HepG2 (cell line): ENCODE measurements at regions not wholly inside any gene's neighbourhood (a gene's known extent, or its start where the extent isn't known, plus 50 kb on each side); places are given as distances from the start of the nearest gene placed in this dataset.

ENCODE experiments used
- POLR2A ChIP-seq, 2 experiments: IDR thresholded peaks; 2 replicates each; pipeline ENCODE4 v1.6.1; 2011; ENCODE audit warnings: low read depth in 2 of 2, low read length in 2 of 2, mild to moderate bottlenecking in 1 of 2, moderate library complexity in 1 of 2; ENCODE audit not compliant: insufficient read depth in 1 of 2
- SMAD1 ChIP-seq: sonication (generic); formaldehyde crosslinking; IDR thresholded peaks from 2 replicates; pipeline ENCODE4 v1.4.0; 2020; ENCODE audit warnings: missing genetic modification reagents, low read depth, mild to moderate bottlenecking, borderline replicate concordance
- SRF ChIP-seq: IDR thresholded peaks from 2 replicates; pipeline ENCODE4 v1.6.1; 2011; ENCODE audit warnings: mild to moderate bottlenecking, low read depth, low read length, moderate library complexity
- TOE1 ChIP-seq: sonication (generic); formaldehyde crosslinking; IDR thresholded peaks from 2 replicates; pipeline ENCODE4 v1.4.0; 2020; ENCODE audit warnings: mild to moderate bottlenecking, missing genetic modification reagents
- ZFP37 ChIP-seq: sonication (generic); formaldehyde crosslinking; IDR thresholded peaks from 2 replicates; pipeline ENCODE4 v1.4.0; 2020; ENCODE audit warnings: missing genetic modification reagents, borderline replicate concordance
- ZFX ChIP-seq: sonication (generic); formaldehyde crosslinking; IDR thresholded peaks from 2 replicates; pipeline ENCODE4 v1.4.0; 2020; ENCODE audit warnings: mild to moderate bottlenecking, low read depth, missing genetic modification reagents, moderate library complexity
- ZNF781 ChIP-seq: sonication (generic); formaldehyde crosslinking; IDR thresholded peaks from 2 replicates; pipeline ENCODE4 v1.5.1; 2020; ENCODE audit warnings: borderline replicate concordance, mild to moderate bottlenecking, missing genetic modification reagents; ENCODE audit errors: not compliant biosample characterization
- ZNF792 ChIP-seq: IDR thresholded peaks from 2 replicates; pipeline ENCODE4 v1.6.1; 2016
- TF ChIP-seq, protein P1 (sequence below): sonication (generic); formaldehyde crosslinking; IDR thresholded peaks from 2 replicates; pipeline ENCODE4 v1.4.0; 2020; ENCODE audit warnings: missing genetic modification reagents
- TF ChIP-seq, protein P2 (sequence below): IDR thresholded peaks from 2 replicates; pipeline ENCODE4 v1.6.1; 2012; ENCODE audit warnings: inconsistent platforms
- TF ChIP-seq, protein P3 (sequence below): sonication (generic); formaldehyde crosslinking; IDR thresholded peaks from 2 replicates; pipeline ENCODE4 v1.8.1; 2023; ENCODE audit warnings: missing genetic modification reagents, inconsistent platforms, borderline replicate concordance
- TF ChIP-seq, protein P4 (sequence below): sonication (generic); formaldehyde crosslinking; IDR thresholded peaks from 2 replicates; pipeline ENCODE4 v1.5.0; 2020; ENCODE audit warnings: mild to moderate bottlenecking, missing genetic modification reagents, moderate library complexity

DNA sequence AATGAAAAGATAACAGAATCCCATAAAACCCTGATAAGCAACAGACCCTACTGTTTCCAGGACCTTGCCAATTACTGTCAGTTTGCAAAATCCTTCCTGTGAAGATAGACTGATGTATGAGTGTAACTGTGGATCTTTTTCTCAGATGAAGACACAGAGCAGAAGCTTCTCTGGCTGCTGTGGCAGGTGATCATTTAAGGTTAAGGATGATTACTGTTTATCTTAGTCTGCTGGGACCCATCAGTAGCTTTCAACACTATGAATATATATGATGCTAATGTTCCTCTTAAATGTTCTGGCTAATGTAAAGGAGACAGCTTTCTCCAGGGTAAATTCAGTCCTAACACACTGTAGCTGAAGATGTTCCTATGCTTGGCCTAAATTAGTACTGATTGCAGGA is 56.0 kb upstream of the CTTNBP2 start:
- TF ChIP-seq, protein P1, sequence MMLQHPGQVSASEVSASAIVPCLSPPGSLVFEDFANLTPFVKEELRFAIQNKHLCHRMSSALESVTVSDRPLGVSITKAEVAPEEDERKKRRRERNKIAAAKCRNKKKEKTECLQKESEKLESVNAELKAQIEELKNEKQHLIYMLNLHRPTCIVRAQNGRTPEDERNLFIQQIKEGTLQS (CRISPR knock-in tag) = no peak
- TF ChIP-seq, protein P2, sequence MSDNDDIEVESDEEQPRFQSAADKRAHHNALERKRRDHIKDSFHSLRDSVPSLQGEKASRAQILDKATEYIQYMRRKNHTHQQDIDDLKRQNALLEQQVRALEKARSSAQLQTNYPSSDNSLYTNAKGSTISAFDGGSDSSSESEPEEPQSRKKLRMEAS = no peak
- no peak for TF ChIP-seq ZNF781 (CRISPR knock-in tag)
- TF ChIP-seq, protein P3, sequence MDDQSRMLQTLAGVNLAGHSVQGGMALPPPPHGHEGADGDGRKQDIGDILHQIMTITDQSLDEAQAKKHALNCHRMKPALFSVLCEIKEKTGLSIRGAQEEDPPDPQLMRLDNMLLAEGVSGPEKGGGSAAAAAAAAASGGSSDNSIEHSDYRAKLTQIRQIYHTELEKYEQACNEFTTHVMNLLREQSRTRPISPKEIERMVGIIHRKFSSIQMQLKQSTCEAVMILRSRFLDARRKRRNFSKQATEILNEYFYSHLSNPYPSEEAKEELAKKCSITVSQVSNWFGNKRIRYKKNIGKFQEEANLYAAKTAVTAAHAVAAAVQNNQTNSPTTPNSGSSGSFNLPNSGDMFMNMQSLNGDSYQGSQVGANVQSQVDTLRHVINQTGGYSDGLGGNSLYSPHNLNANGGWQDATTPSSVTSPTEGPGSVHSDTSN (CRISPR knock-in tag) = no peak
- no peak for TF ChIP-seq ZFX
- TF ChIP-seq SMAD1 (CRISPR knock-in tag) = no peak
- TF ChIP-seq ZFP37 (CRISPR knock-in tag) = no peak
- TF ChIP-seq SRF = no peak
- TF ChIP-seq TOE1 (CRISPR knock-in tag) = no peak
- TF ChIP-seq, protein P4, sequence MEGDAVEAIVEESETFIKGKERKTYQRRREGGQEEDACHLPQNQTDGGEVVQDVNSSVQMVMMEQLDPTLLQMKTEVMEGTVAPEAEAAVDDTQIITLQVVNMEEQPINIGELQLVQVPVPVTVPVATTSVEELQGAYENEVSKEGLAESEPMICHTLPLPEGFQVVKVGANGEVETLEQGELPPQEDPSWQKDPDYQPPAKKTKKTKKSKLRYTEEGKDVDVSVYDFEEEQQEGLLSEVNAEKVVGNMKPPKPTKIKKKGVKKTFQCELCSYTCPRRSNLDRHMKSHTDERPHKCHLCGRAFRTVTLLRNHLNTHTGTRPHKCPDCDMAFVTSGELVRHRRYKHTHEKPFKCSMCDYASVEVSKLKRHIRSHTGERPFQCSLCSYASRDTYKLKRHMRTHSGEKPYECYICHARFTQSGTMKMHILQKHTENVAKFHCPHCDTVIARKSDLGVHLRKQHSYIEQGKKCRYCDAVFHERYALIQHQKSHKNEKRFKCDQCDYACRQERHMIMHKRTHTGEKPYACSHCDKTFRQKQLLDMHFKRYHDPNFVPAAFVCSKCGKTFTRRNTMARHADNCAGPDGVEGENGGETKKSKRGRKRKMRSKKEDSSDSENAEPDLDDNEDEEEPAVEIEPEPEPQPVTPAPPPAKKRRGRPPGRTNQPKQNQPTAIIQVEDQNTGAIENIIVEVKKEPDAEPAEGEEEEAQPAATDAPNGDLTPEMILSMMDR (CRISPR knock-in tag) = no peak
- TF ChIP-seq POLR2A (IDR thresholded peaks at IDR 0.05; ENCODE audit: insufficient read depth in 1 of 2, low read depth in 2 of 2, low read length in 2 of 2) = no peak
- no peak for TF ChIP-seq ZNF792 (CRISPR knock-in tag)
